Bone marrow (tissue), 2 donors: ENCODE measurements at regions not wholly inside any gene's neighbourhood (a gene's known extent, or its start where the extent isn't known, plus 50 kb on each side); places are given as distances from the start of the nearest gene placed in this dataset.
"Not testable (repeated sequence)": the region's sequence is repeated elsewhere in the genome, so short reads cannot be mapped to it uniquely, and the experiment has no call there.

Experiments
- DNase-seq, 2 donors: peaks; one replicate each; lab custom pipeline; 2025; lab: John Stamatoyannopoulos, UW

GRCh38 chr10:91003379-91003778, 82.5 kb upstream of the ANKRD1 start:
- not testable (repeated sequence) for DNase-seq

DNA sequence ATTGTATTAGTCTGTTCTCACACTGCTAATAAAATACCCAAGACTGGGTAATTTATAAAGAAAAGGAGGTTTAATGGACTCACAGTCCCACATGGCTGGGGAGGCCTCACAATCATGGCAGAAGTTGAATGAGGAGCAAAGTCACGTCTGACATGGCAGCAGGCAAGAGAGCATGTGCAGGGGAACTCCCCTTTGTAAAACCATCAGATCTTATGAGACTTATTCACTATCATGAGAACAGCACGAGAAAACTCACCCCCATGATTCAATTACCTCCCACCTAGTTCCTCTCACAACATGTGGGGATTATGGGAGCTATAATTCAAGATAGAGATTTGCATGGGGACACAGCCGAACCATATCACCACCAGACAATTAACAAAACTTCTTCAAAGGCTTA, 84.4 kb upstream of the ANKRD1 start:
- not testable (repeated sequence) for DNase-seq

- DNase-seq, result peak in 1 of 2 donors; percentile 1
Measured at GRCh38 chr10:91006001-91006751, 85.3 kb upstream of the ANKRD1 start.

GRCh38 chr10:91006752-91007346, 86.0 kb upstream of the ANKRD1 start:
- no peak for DNase-seq

GRCh38 chr10:91007655-91008054, 86.8 kb upstream of the ANKRD1 start:
- DNase-seq, result no peak

DNA sequence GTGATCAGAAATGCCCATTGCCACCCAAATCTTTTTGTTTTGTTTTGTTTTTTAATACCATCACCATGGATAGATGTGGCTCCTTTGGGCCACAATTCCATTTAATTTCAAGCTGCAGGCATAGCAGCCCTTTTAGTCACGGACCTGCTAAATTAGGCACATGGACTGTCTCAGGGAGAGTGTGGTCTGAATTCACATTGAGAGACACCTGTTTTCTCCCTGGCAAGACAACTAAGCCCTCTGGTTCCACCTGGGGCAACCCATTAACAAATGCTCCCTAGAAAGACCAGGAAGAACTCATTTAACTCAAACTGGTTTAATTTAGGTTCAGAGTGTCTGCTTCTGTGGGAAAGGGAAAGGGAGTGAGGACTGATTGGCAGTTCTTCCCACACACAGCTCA, 88.2 kb upstream of the ANKRD1 start:
- no peak for DNase-seq

DNA sequence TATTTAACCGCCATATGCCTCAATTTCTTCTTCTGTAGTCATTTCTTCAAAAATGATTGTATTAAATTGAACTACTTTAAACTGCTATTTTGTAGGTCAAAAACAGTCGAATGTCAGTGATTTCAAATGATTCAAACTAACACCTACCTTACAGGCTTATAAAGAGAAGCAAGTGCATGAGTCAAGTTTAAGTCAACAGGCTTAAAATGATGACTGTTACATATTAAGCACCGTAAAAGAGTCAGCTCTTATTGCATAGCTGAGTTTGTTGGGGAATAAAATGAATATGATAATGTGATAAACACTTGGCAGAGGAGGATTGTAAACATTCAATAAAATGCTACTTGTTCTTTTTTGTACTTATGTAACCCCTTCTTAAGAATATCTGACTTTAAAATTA, 90.1 kb upstream of the ANKRD1 start:
- no peak for DNase-seq

DNA sequence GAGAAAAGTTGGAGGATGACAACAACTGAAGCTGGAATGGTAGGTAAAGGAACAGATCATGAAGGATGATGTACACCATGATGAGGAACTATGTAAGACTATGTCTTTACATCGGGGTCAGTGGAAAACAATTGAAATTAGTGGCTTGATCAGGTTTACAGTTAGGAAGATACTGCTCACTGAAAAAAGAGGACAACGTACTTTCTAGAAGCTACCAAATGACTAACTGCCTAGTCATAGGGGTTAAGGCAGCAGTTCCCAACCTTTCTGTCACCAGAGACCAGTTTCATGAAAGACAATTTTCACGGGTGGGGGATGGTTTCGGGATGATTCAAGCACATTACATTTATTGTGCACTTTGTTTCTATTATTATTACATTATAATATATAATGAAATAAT, 91.6 kb upstream of the ANKRD1 start:
- DNase-seq, result no peak

- no peak for DNase-seq
Measured at GRCh38 chr10:91013985-91014384, 93.1 kb upstream of the ANKRD1 start.

DNA sequence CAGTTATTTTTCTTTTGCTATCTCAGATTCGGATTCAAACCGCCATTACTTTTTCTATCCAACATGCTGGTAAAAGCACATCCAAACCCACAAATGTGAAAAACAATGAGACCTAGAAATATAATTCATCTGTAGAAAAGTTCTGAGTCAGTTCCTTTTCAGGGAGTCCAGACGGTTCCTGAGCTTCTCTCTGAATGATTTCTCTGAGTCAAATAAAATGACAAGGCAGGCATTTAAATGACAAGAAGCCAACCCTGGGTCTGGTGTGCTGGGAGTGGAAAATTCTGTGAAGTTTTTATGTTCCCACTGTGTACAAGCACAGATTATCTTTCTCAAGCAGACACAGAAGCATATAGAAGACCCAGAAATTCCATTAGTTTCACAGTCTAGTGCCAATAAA, 96.3 kb upstream of the ANKRD1 start:
- no peak for DNase-seq

- no peak for DNase-seq
Measured at GRCh38 chr10:91021901-91022300, 101.0 kb upstream of the ANKRD1 start.

- no peak for DNase-seq
Measured at GRCh38 chr10:91022390-91022789, 101.5 kb upstream of the ANKRD1 start.

DNA sequence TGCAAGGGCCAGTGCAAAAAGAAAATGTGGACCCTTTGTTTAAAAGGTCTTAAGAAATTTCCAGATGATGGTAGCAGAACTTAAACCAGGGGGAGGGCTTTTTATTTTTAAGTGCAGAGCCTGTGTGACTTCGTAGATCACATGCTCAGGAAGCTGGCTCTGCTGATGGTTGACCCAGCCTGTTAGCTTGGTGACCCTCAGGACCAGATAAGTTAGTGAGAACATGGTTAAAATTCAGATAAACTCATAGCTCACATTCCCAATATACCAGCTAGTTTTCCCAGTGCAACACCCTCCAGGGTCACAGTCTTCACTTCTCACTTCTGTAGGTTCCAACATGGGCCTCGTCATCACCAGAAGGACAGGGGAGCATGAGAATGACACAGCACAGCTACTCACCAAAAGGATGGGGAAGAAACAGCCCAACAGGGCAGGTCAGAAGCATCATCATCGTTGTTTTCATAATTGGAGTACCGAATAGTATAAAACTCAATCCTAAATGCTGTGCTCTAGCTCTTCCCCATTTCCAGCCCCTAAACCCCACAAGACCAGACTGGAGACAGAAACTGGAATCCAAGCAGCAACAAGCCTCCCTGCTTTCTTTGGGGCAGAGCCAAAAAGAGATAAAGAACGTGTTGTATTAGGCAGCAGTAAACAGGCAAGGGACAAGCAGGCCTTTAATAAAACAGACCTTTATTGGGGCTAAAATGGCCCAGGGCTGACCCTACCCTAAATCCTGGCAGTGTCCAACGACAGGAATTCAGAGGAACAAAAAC, 102.2 kb upstream of the ANKRD1 start:
- DNase-seq, result no peak

- DNase-seq, result no peak
Measured at GRCh38 chr10:91023700-91024398, 103.0 kb upstream of the ANKRD1 start.

DNA sequence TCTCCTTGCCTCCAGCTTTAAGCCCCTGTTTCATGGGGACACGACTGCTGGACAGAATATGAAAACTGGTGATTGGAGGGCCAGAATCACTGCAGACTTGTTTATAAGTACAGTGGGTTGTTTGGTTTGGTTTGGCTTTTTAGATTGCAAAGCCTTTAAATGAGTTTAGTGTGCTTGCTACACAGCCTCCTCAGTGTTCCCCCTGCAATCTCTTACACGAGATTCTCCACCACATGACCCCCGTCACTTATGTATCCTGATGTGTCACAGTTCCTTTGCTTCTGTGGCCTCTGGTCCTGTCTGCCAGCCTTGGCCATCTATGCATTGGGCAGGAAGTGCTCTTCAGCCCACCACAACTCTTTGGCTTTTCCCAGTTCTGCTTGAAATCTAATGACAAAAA, 103.7 kb upstream of the ANKRD1 start:
- no peak for DNase-seq

DNA sequence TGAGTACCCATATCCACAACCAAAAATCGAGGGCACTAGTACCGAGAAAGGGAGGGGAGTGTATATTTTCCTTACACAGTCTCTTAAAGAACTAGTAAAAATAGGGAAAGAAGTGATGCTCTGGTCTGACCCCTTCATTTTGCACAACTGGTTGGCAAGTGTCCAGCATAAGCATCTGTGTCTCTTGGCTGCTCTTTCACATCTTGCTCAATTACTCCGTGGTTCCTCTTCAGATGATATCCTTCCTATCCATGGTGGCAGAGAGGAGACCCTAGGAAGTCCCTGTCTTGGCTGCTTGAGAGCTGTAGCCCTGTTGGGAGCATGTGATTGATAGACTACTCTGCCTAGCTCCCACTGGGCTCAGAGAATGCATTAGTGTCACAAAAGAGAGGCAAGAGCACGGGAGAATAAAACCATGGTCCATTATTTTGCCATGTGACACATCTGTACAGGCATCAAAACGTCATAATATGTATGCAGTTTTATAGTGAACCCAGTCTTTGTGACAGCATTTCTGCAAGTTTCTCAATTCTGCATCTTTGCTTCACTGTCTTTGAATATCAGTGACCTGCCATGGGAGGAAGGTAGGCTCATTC, 111.8 kb upstream of the ANKRD1 start:
- DNase-seq, result no peak

GRCh38 chr10:91033324-91033950, 112.5 kb upstream of the ANKRD1 start:
- no peak for DNase-seq

DNA sequence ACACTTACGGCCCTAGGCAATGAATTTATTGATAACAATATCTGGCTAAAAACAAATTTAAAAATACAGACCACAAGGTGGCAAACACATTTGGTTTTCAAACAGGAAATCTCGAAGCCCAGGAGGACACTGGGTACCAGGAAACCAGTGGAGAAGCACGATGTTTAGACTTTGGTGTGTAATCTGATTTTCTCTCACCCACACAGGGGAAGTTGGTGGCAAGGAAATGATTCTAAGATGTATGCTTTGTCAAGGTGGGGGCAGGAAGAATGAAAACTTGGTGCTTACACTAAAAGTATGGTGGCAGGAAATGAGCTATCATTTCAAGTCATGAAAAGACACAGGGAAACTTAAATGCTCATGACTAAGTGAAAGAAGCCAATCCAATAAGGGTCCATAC, 113.2 kb upstream of the ANKRD1 start:
- no peak for DNase-seq

- no peak for DNase-seq
Measured at GRCh38 chr10:91034494-91035159, 113.7 kb upstream of the ANKRD1 start.

GRCh38 chr10:91035650-91036292, 114.9 kb upstream of the ANKRD1 start:
- DNase-seq, result no peak
